22Rv1 (cell line): ENCODE measurements at regions not wholly inside any gene's neighbourhood (a gene's known extent, or its start where the extent isn't known, plus 50 kb on each side); places are given as distances from the start of the nearest gene placed in this dataset.
"Not testable (repeated sequence)": the region's sequence is repeated elsewhere in the genome, so short reads cannot be mapped to it uniquely, and the experiment has no call there.

Experiments
- H3K27ac ChIP-seq: fragments of 450-650 bp; 2 replicates; pipeline ENCODE4 v1.5.1; 2017
- ZFX ChIP-seq: fragments of 450-650 bp; IDR thresholded peaks from 2 replicates; pipeline ENCODE4 v1.6.1; 2017; ENCODE audit warnings: antibody characterized with exemption, borderline replicate concordance
- TF ChIP-seq, protein P1 (sequence below): fragments of 450-650 bp; IDR thresholded peaks from 2 replicates; pipeline ENCODE4 v1.5.1; 2017; ENCODE audit warnings: mild to moderate bottlenecking

DNA sequence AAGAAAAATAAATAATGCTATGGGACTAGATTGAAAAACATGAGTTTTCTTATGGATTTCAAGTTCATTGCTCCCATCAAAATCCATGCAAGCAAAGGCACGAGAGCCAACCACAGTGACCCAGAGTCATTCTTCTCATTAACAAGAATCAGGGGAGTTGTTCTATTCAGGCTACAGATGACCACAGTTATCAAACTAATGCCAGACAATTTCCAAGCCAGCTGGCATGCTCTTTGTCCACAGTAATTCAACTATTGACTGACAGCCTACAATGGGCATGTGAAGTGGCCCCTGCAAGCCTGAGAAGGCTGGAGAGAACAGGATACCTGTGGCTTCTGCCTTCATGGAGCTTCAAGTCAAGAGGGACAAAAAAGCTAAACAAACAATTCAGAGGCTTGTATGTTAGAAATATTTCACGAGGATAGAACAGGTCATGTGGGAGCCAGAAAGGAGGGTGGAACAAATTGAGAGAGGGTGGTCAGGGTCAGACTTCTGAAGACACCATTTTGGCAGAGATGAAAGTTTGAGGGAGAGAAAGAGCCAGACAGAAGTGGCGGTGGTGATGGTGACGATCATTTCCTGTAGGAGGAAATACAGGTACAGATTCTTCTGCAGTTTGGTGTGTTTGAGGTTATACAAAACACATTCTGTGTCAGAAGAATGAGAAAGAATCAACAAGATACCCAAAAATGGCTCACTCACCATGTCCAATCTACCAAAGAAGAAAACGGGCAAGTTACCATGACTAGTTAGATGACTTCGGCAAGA, 732.4 kb downstream of the RNF144A start:
- TF ChIP-seq, protein P1, sequence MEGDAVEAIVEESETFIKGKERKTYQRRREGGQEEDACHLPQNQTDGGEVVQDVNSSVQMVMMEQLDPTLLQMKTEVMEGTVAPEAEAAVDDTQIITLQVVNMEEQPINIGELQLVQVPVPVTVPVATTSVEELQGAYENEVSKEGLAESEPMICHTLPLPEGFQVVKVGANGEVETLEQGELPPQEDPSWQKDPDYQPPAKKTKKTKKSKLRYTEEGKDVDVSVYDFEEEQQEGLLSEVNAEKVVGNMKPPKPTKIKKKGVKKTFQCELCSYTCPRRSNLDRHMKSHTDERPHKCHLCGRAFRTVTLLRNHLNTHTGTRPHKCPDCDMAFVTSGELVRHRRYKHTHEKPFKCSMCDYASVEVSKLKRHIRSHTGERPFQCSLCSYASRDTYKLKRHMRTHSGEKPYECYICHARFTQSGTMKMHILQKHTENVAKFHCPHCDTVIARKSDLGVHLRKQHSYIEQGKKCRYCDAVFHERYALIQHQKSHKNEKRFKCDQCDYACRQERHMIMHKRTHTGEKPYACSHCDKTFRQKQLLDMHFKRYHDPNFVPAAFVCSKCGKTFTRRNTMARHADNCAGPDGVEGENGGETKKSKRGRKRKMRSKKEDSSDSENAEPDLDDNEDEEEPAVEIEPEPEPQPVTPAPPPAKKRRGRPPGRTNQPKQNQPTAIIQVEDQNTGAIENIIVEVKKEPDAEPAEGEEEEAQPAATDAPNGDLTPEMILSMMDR, result no peak
- no peak for TF ChIP-seq ZFX
- H3K27ac ChIP-seq, result no peak overlapping the region

DNA sequence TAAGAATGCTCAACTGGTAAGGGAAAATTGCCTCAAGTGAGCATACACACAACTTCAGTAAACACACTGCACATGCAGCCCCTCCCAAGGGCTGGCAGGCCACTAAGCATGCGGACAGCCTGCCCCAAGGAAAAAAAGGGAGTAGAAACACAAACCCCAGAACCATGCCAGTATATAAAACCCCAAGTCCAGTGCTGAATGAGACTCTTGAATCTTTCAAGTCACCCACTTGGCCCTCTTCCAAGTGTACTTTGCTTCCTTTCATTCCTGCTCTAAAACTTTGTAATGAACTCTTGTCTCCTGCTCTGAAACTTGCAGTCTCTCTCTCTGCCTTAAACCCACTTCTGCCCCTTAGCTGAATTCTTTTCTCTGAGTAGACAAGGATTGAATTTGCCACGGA, 736.4 kb downstream of the RNF144A start:
- no peak overlapping the region for H3K27ac ChIP-seq
- TF ChIP-seq, protein P1, result no peak
- no peak for TF ChIP-seq ZFX

DNA sequence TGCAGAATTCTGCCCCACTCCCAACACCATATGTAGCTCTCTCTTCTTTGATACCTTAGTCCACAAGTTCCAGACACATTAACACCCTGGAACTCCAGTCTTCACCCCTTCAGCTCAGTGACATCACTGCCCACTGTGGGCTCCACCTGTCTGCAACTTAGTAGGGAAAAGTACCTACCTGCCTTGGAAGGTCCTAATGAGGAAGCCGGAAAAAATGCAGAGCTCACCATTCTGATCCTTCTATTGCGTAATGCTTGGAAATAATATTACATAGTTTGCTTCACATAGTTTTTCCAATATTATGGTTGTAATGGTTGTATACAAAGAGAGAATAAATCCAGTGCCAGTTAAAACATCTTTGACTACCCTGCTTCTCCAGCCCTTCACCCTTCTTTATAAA, 738.4 kb downstream of the RNF144A start:
- TF ChIP-seq ZFX, result no peak
- TF ChIP-seq, protein P1, result no peak
- H3K27ac ChIP-seq, result no peak overlapping the region

DNA sequence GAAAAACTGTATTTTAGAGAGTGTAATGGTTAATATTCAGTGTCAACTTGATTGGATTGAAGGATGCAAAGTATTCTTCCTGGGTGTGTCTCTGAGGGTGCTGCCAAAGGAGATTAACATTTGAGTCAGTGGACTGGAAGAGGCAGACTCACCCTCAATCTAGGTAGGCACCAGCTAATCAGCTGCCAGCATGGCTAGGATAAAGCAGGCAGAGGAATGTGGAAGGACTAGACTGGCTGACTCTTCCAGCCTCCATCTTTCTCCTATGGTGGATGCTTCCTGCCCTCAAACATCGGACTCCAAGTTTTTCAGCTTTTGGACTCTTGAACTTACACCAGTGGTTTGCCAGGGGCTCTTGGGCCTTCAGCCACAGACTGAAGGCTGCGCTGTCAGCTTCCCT, 740.3 kb downstream of the RNF144A start:
- not testable (repeated sequence) for H3K27ac ChIP-seq

DNA sequence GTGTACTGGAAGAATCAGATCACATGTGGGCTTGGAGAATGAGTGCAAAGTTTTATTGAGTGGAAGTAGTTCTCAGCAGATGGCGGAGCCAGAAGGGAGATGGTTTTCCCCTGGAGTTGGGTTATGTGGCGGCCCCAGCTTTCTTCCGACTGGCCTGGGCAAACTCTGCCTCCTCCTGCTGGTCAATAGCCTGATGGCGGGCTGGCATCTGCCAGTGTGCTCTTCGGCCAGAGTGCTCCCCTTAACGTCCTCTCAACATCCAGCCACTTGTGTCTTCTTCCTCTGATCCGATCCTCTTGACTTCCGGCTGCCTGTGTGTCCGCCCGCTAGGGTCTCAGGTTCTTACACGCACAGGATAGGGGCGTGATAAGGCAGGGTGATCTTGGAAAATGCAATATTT, 741.3 kb downstream of the RNF144A start:
- H3K27ac ChIP-seq, result no peak overlapping the region
- TF ChIP-seq, protein P1, result no peak

DNA sequence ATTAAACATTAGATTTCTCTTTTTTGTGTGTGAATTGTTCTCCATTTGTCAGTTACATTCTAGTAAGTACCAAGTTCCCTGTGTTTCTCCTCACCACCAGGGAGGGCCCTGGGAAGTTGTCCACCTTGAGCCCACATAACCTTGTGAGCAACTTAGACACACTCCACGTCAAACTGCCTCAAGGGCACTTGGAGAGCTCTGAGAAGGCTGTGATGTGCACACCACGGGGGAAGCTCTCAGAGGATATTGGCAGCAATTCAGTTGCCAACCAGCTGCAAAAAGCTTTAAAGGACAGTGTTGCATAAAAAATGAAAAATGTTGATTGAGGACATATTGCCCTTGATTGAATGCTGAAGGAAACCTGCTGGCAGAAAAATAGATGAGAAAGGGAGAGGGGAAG, 743.6 kb downstream of the RNF144A start:
- TF ChIP-seq, protein P1, result no peak
- TF ChIP-seq ZFX, result no peak
- H3K27ac ChIP-seq, result no peak overlapping the region

DNA sequence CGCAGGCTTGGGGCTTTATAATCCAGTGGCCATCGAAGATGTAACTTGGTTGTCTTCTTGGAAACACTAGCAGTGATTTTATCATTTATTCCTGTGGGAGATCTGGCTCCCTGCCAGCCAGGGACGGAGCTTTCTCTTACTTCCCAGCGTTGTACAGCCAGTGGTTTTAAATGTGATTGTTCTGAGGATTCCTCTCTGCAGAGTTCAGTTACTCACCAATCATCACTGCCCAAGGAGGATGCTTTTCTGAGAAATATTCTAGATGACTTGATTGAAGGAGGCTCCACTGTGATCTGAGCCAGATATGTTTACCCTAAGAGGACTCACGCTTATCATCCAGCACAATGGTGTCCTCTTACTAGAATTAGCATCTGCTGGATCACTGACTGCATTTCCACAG, 744.3 kb downstream of the RNF144A start:
- H3K27ac ChIP-seq, result no peak overlapping the region
- no peak for TF ChIP-seq ZFX
- TF ChIP-seq, protein P1, result no peak

DNA sequence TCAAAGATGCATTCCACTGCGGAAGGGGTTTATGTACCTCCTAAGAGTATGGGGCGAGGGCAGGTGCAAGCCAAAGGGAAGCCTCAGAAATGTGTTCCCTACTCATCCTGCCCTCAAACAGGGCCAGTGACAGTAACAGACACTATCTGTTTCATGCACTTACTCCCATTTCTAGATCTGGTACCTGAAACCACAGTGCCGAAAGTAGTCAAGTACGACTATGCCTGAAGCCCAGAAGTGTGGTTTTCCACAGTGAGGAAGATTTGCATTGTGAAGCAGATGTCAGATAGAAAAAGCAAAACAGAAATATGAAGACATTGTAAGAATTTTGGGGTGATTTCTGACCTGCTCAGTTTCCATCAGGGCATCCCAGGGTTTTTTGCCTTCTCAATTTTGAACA, 748.7 kb downstream of the RNF144A start:
- TF ChIP-seq ZFX, result no peak
- TF ChIP-seq, protein P1, result no peak
- H3K27ac ChIP-seq, result no peak overlapping the region
